Right lobe of liver (tissue), 4 donors: ENCODE measurements at regions not wholly inside any gene's neighbourhood (a gene's known extent, or its start where the extent isn't known, plus 50 kb on each side); places are given as distances from the start of the nearest gene placed in this dataset.

Experiments used
- CTCF ChIP-seq, 4 donors: fragments of 200-600 bp in 3 of 4; fragments of 450-650 bp in 1 of 4; IDR thresholded peaks; one replicate each; pipeline versions ENCODE4 v1.5.1 to v1.8.0; 2016 to 2022; ENCODE audit warnings: antibody characterized with exemption in 4 of 4, mild to moderate bottlenecking in 2 of 4
- POLR2A ChIP-seq: fragments of 450-650 bp; IDR thresholded peaks from one replicate; pipeline ENCODE4 v1.6.1; 2017; ENCODE audit warnings: antibody characterized with exemption, mild to moderate bottlenecking
- donor health status: DM: no; HTN: no; CAD: no.
- donor health status: DM: no; HTN: no; CAD: no.
- donor health status: DM: no; HTN: yes; CAD: no.

GRCh38 chr13:83229574-83230305 lies 652.5 kb downstream of the SLITRK1 start:
- TF ChIP-seq CTCF (IDR thresholded peaks at IDR 0.05) (no peak), POLR2A (no peak)
